OCI-M2 (cell line): ENCODE measurements at regions not wholly inside any gene's neighbourhood (a gene's known extent, or its start where the extent isn't known, plus 50 kb on each side); places are given as distances from the start of the nearest gene placed in this dataset.
"Not testable (repeated sequence)": the region's sequence is repeated elsewhere in the genome, so short reads cannot be mapped to it uniquely, and the experiment has no call there.

ENCODE experiments used
- DNase-seq: peaks from one replicate; lab custom pipeline; 2025; ENCODE audit not compliant: unreplicated experiment; lab: John Stamatoyannopoulos, UW

DNA sequence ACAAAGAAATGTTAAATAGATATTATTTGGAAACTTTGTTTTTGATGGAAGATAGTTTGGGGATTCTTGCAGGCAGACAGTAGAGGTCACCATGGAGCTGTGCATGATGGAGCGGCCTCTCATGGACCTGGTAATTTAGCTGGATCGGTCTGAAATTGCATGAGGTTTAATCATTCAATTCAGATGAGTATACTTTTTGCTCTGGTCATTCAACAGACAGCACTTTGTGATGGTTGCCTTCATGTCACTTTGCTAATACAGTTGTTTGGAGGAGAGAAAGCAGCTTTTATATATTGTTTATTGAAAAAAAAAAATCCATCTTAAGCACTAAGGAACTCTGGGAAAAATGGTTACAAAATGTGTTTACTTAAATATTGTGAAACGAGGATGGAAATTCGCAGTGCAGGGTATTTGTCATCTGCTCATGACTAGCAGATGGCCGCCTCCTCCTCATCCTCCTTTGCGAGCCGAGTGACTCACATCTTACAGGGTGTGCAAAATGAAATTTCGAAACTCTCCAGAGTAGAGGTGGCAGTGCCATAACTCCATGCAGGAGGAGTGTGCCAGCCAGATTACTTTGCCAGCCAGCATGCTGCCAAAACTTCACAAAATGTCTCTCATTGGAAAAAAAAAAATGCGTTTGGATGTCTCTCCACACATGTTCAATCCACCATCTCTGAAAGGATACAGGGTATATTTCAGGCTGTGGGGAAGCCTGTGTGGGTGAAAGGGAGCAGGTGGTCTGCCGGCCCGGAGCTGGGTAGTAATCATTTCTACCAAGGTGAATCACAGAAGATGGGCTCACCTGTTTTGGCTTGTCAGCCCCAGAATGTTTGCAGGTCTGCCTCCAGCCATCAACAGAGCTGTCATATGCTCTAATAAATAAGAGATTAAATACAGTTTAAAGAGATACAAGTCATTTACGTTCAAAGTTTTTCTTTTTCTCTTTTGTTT is 314.9 kb upstream of the DIPK2B start:
- no peak for DNase-seq

DNA sequence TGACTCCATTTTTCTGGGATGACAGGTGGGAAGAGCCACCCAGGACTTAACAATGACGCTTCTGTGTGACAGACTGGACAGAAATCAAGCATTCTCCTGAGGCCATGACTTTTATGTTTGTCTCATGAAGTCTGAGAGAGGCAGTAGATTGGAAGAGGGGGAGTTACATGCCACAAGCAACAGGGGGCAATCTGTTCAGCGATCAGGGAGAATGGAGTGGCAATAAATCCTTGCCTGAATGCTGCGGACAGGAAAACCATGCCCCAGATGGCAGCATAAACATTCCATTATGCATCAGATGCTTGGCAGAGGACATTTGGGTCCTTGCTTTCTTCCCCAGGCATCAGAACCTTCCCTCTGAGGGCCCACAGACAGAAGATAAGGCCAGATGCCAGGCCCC is 312.4 kb upstream of the DIPK2B start:
- DNase-seq = no peak

DNA sequence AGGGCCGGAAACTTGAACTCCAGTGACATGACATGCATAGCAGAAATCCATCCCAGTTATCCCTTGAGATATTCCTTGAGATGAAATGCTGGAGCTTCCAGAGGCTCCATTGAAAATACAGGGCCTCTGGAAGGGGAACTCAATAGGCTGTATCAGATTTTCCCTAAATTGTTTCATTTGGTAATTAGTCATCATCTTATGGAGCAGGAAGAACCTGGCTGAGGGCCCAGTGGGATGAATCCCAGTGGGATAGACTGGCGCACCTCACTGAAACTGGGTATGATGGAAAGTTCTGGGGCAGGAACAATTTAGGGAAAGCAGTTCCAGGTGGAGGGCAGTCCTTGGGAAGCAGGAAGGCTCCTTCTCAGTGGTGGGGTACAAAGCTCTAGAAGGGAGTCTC is 307.8 kb upstream of the DIPK2B start:
- no peak for DNase-seq

DNA sequence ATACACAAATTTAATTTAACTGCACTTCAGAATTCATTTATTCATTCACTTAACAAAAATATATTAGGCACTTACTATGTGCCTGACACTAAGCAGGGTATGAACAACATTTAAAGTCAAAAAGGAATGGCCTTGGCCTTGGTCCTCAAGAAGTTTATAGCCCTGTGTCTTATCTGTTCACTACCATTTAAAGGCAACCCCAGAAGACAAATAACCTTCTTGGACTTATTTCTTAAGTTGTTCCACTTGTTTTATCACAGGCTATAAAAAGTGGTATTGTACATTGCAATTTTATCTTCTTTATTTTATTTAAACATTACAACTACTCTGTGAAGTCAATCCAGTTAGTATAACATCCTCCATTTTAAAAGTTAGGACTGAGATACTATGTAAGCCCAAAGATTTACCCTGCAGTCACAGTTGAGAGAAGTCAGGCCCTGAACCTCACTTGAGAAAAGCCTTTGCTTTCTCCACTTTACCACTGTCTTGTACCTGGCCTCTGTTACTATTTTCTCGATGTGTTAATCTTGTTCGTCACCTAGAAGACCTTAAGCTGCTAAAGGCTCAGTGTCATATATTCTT is 305.6 kb upstream of the DIPK2B start:
- DNase-seq = no peak

DNA sequence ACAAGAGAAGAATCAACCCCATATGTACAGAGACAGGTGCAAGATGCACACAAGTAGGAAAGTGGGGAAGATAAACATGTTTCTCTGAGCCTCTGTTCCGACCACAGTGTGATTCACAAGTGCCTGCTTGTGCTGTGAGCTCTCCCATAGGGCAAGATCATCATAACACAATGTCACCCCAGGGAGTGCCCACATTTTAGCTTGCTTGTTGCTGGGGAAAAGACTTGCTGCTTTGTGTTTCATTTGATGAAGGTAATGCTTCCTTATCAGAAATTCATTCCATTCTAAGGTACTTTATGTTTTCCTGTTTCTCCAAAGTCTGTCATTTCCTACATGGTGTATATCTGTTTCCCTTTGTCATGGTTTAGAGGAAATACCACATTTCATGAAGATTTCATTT is 304.5 kb upstream of the DIPK2B start:
- DNase-seq = no peak

DNA sequence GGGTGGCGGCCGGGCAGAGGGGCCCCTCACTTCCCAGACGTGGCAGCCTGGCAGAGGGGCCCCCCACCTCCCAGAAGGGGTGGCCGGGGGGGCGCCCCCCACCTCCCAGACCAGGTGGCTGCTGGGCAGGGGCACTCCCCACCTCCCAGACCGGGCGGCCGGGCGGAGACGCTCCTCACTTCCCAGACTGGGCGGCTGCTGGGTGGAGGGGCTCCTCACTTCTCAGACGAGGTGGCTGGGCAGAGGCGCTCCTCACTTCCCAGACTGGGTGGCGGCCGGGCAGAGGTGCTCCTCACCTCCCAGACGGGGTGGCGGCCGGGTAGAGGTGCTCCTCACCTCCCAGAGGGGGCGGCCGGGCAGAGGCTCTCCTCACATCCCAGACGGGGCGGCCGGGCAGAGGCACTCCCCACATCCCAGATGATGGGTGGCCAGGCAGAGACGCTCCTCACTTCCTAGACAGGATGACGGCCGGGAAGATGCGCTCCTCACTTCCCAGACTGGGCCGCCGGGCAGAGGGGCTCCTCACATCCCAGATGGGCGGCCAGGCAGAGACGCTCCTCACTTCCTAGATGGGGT is 303.2 kb upstream of the DIPK2B start:
- not testable (repeated sequence) for DNase-seq

DNA sequence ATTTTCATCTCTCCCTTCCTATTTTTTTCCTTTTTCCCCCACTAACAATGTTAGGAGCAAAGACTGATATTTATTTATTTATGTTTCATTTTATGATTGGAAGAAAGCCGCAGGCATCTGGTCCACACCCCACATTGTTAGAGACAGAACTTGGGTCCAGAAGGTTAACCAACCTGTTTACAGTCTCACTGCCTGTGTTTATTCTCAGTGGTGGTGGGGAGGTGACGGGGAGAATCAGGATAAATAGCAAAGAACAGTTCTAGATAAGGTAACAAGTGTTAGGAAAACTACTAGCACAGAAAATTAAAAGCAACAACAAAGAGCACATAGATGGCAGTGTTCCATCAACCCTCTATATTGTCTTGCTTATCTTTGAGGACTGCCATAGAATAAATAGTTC is 301.7 kb upstream of the DIPK2B start:
- no peak for DNase-seq

DNA sequence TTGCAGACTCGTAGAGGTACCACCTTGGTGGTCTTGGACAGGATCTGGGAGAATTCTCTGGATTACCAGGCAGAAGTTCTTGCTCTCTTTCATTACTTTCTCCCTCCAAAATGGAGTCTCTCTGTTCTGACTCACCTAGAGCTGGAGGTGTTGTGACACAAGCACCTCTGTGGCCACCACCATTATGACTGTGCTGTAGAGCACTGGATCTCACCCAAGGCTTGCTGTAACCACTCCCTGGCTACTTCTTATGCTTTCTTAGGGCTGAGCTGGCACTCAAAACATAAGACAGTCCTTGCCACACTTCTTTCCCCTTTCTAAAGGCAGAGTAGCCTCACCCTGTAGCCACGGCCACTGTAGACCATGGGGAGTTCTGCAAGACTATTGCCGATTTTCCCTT is 296.6 kb upstream of the DIPK2B start:
- DNase-seq = no peak

DNA sequence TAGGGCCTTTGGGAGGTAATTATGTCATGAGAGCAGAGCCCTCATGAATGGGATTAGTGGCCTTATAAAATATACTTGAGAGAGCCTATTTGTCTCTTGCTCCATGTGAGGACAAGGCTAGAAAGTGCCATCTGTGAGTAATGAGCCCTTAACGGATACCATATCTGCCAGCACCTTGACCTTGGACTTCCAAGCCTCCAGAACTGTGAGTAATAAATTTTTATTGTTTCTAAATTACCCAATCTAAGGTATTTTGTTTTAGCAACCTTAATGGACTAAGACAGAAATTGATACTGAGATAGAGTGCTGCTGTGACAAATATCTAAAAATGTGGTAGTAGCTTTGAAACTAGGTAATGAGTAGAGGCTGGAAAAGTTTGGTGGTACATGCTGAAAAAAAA is 285.0 kb upstream of the DIPK2B start:
- DNase-seq = no peak

DNA sequence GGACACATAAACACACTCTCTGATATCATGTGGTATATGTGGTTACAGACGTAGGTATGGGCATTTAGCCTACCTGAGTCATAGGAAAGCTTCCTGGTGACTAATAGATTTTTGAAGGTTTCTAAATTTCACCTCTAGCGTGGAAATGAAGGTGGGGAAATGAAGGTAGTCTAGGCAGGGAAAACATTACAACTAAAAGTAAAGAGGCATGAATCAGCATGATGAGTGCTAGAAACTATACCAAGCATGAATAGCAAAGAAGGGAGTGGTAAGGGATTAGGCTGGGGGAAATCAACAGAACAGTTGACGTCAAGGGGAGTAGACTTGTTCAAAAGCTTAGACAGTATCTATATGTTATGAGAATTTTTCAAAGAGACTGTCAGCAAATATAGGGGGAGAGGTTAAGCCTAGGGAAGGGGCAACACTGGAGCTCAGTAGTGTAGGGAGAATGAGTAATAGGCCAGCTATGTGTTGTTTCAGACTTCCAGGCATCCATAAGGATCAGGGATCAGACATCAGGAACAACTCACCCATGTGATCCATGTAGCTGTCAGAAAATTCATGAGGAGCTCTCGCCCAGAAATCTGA is 279.3 kb upstream of the DIPK2B start:
- no peak for DNase-seq

DNA sequence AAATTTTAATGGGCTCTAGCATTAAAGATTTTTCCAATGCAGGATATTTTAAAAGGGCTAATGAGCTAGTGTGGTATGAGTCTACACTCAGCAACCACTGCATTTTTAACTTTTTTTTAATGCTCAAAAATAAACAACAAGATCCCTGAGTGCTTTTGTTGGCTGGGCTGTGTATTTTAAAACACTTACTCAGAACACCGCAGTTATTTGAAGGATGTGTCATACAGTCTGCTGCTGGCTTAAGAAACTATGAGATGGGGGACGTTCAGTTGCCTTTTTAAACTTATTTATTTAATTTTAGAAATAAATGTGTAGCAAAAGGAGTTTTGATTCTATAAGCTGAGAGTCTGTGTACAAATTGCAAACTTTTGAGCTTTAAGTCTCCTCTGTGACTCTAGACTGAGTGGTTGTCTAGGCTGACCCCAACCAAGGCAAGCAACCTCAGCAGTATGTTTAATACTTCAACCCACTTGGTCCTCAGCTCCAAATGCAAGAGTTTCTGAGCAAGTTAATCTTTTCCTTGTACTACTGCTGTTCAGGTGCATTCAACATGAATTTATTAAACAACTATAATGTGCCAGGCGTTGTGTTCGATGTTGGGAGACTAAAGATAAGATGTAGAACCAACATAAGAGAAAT is 278.6 kb upstream of the DIPK2B start:
- no peak for DNase-seq

DNA sequence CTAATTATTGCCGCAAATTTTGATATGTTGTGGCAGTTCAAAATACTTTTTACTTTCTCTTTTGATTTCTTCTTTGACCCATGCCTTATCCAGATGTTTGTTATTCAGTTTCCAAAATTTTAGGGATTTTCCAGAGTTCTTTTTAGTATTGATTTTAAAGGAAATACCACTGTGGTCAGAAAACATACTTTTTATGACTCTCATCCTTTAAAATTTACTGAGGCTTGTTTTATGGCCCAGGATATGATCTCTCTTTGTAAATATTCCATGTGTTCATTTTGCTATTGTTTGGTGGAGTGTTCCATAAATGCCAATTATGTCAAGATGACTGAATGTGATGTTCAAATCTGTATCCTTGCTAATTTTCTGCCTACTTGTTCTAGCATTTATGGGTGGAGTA is 272.3 kb upstream of the DIPK2B start:
- DNase-seq = no peak

DNA sequence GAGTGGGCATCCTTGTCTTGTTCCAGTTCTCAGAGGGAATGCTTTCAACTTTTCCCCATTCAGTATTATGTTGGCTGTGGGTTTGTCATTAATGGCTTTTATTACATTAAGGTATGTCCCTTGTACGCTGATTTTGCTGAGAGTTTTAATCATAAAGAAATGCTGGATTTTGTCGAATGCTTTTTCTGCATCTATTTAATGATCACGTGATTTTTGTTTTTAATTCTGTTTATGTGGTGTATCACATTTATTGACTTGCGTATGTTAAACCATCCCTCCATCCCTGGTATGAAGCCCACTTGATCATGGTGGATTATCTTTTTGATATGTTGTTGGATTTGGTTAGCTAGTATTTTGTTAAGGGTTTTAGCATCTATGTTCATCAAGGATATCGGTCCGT is 266.9 kb upstream of the DIPK2B start:
- not testable (repeated sequence) for DNase-seq

DNA sequence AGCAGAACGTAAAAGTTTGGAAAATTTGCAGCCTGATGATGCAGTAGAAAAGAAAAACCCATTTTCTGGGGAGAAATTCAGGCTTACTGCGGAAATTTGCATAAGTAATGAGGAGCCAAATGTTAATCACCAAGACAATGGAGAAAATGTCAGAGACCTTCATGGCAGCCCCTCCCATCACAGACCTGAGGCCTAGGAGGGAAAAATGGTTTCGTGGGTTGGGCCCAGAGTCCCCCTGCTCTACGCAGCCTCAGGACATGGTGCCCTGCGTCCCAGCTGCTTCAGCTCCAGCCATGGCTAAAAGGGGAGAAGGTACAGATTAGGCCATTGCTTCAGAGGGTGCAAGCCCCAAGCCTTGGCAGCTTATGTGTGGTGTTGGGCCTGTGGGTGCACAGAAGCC is 255.1 kb upstream of the DIPK2B start:
- not testable (repeated sequence) for DNase-seq

DNA sequence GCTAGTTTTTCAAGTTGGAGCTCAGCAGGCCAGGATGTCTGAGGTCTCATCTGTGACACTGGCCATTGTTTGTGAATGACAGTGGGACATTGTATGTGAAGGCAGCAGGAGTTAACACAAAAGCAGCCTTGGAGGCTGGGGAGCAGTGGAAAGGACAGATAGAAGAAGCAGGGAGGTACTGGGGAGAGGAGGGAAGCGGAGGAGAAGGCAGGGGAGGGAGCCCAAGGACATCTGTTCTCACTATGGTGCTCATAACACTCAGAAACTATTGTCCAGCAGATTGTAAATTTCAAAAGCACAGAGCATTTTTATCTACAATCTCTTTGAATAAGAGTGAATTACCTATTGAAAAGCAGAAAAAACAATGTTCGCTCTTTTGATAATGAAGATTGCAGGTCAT is 253.6 kb upstream of the DIPK2B start:
- DNase-seq = no peak

DNA sequence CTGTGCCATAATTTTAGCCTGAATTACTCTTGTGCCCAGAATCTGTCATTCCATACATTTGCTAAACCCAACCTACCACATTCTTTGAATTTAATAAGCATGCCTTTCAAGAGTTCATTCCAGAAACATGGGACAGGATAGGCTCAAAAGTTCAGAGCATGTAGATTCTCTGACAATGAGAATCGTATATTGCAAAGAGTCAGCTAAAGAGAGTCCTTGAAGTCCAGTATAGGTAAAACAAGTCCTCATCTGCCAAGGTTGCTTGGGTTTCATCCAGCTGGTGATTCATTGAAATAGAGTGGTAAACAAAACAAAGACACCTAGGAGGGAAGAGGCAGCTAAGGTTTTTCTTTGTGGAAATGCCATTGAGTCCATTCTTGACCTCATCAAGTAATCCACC is 249.3 kb upstream of the DIPK2B start:
- no peak for DNase-seq

DNA sequence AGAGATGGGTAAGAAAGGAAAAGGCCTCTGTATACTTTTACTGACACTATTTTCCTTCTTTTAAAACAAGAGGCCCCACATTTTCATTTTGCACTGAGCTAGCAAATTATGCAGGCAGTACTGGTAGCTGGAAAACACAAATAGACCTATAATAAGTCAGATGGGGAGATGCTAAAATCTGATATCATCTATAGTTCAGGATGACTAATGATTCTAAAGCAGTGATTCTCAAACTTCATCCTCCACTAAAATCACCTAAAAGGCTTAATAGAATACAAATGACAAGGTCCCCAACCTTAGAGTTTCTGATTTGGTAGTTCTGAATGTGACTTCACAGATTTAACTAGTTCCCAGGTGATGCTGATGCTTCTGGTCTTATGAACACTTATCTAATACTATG is 247.3 kb upstream of the DIPK2B start:
- DNase-seq = no peak

DNA sequence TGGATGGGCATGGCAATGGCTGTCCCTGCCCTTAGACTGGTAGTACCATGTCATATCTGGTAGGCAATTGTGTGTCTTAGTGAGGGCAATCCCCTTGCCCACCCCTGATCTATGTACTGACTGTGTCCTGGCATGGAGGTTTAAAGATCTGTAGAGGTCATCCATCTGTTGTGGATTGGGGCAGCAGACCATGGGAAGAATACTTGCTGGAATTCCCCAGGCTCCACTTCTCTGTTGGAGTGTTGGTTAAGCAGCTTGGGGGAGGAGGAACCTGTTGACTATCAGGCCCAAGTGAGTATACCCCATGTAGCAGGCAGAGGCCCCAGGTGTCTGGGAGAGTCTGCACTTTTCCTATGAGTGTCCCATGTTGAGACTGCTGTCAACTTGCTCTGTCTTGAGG is 246.7 kb upstream of the DIPK2B start:
- DNase-seq = no peak

DNA sequence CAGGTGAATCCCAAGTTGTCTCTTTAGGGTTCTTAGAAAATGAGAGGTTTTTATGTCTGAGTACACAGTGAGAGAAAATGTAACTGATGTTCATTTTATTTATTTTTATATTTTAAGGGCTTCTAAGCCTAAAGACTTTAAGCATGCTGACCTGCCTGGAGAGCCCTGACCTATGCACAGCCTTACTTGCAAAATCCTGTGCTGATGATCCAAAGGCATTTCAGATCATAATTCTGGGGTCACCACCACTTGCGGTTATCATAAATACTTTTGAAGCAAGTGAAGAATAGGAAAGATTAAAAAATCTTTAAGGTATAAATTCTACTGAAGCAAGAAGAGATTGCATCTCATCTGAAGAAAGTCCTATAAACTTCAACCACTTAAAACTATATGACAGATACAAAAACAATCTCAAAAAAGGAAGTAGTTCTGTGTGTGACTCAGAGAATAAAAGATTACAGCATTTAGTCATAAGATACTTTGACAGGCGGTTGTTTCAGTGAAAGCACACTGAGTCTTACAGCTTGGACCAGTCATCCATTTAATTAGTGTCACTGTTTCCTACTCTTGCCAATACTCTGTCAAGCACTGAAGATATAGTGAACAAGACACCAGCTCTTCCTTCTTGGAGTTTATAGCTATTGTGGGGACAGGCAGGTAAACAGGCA is 245.2 kb upstream of the DIPK2B start:
- DNase-seq = no peak

DNA sequence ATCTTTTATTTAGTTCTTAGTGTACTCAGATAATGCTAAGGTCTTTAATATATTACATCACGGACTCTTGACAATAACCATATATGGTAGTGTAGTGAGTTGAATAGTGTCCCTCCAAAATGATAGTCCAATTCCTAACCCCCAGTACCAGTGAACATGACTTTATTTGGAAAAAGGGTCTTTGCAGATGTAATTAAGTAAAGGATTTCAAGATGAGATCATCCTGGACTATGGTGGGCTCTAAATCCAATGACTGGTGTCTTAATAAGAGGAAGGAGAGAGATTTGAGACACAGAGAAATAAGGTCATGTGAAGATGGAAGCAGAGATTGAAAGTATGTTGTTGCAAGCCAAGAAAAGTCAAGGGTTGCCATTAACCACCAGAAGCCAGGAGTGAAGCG is 236.5 kb upstream of the DIPK2B start:
- no peak for DNase-seq

DNA sequence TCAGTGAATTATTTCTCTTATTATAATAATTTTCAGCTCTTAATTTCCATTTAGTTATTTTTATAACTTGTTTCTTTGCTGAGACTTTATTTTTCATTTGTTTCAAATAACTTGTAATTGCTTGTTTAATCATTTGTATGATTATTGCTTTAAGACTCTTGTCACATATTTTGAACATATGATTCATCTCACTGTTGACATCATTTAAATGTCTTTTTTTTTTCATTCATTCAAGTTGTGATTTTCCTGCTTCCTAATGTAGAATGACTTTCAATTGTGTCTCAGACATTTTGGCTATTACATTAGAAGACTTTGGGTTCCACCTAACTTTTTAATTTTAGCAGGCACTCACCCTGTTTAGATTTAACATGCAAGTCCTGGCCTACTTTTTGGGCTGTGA is 234.8 kb upstream of the DIPK2B start:
- DNase-seq = no peak
